ENCODE measurements at regions not wholly inside any gene's neighbourhood (a gene's known extent, or its start where the extent isn't known, plus 50 kb on each side); places are given as distances from the start of the nearest gene placed in this dataset.

- TF ChIP-seq ZBTB21 (tag by site-specific recombination; IDR thresholded peaks at IDR 0.05) (no peak), HOXA7 (CRISPR knock-in tag; IDR thresholded peaks at IDR 0.05; ENCODE audit: borderline replicate concordance) (no peak), ZNF514 (tag by site-specific recombination; IDR thresholded peaks at IDR 0.05) (no peak), ZNF202 (tag by site-specific recombination; IDR thresholded peaks at IDR 0.05; ENCODE audit: borderline replicate concordance) (no peak), KLF16 (tag by site-specific recombination; IDR thresholded peaks at IDR 0.05) (no peak)
These were observed 266.2 kb upstream of the SLC39A10 start (continued) for GRCh38 chr2:195390686-195391321.

GRCh38 chr2:195388028-195388427 lies 269.0 kb upstream of the SLC39A10 start:
- no peak overlapping the region for H3K4me3 ChIP-seq (ENCODE audit: low read depth, low read length)
- no peak overlapping the region for H3K27ac ChIP-seq (ENCODE audit: extremely low read depth, low read depth, low read length)
- ChIA-PET CTCF (no interaction called here), POLR2A (no interaction called here)
- H3K9me3 ChIP-seq (ENCODE audit: control insufficient read depth, insufficient read depth, low read depth, low read length): no peaks in the 10 kb centered on the region
- TF ChIP-seq KLF10 (tag by site-specific recombination; IDR thresholded peaks at IDR 0.05) (no peak), ZNF580 (tag by site-specific recombination; IDR thresholded peaks at IDR 0.05) (no peak), ZNF175 (tag by site-specific recombination; IDR thresholded peaks at IDR 0.05) (no peak), ZNF426 (tag by site-specific recombination; IDR thresholded peaks at IDR 0.05) (no peak)
- TF ChIP-seq, protein P1, sequence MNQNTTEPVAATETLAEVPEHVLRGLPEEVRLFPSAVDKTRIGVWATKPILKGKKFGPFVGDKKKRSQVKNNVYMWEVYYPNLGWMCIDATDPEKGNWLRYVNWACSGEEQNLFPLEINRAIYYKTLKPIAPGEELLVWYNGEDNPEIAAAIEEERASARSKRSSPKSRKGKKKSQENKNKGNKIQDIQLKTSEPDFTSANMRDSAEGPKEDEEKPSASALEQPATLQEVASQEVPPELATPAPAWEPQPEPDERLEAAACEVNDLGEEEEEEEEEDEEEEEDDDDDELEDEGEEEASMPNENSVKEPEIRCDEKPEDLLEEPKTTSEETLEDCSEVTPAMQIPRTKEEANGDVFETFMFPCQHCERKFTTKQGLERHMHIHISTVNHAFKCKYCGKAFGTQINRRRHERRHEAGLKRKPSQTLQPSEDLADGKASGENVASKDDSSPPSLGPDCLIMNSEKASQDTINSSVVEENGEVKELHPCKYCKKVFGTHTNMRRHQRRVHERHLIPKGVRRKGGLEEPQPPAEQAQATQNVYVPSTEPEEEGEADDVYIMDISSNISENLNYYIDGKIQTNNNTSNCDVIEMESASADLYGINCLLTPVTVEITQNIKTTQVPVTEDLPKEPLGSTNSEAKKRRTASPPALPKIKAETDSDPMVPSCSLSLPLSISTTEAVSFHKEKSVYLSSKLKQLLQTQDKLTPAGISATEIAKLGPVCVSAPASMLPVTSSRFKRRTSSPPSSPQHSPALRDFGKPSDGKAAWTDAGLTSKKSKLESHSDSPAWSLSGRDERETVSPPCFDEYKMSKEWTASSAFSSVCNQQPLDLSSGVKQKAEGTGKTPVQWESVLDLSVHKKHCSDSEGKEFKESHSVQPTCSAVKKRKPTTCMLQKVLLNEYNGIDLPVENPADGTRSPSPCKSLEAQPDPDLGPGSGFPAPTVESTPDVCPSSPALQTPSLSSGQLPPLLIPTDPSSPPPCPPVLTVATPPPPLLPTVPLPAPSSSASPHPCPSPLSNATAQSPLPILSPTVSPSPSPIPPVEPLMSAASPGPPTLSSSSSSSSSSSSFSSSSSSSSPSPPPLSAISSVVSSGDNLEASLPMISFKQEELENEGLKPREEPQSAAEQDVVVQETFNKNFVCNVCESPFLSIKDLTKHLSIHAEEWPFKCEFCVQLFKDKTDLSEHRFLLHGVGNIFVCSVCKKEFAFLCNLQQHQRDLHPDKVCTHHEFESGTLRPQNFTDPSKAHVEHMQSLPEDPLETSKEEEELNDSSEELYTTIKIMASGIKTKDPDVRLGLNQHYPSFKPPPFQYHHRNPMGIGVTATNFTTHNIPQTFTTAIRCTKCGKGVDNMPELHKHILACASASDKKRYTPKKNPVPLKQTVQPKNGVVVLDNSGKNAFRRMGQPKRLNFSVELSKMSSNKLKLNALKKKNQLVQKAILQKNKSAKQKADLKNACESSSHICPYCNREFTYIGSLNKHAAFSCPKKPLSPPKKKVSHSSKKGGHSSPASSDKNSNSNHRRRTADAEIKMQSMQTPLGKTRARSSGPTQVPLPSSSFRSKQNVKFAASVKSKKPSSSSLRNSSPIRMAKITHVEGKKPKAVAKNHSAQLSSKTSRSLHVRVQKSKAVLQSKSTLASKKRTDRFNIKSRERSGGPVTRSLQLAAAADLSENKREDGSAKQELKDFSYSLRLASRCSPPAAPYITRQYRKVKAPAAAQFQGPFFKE (tag by site-specific recombination; IDR thresholded peaks at IDR 0.05; ENCODE audit: borderline replicate concordance): no peak
- no peaks in the 10 kb centered on the region for H3K36me3 ChIP-seq (ENCODE audit: control insufficient read depth in 2 of 2, insufficient read depth in 1 of 2, low read length in 2 of 2)
- H3K4me1 ChIP-seq (ENCODE audit: control insufficient read depth, insufficient read depth, low read length): no peaks in the 10 kb centered on the region

- Histone ChIP-seq H3K36me3 (ENCODE audit: control insufficient read depth in 2 of 2, insufficient read depth in 1 of 2, low read length in 2 of 2) (no peaks in the 10 kb centered on the region), H3K27ac (ENCODE audit: extremely low read depth, low read depth, low read length) (no peak overlapping the region), H3K9me3 (ENCODE audit: control insufficient read depth, insufficient read depth, low read depth, low read length) (no peaks in the 10 kb centered on the region), H3K4me3 (ENCODE audit: low read depth, low read length) (no peak overlapping the region), H3K4me1 (ENCODE audit: control insufficient read depth, insufficient read depth, low read length) (no peaks in the 10 kb centered on the region)
- no peak for TF ChIP-seq ZNF354C (tag by site-specific recombination; IDR thresholded peaks at IDR 0.05; ENCODE audit: borderline replicate concordance, low read depth)
- TF ChIP-seq, protein P2, sequence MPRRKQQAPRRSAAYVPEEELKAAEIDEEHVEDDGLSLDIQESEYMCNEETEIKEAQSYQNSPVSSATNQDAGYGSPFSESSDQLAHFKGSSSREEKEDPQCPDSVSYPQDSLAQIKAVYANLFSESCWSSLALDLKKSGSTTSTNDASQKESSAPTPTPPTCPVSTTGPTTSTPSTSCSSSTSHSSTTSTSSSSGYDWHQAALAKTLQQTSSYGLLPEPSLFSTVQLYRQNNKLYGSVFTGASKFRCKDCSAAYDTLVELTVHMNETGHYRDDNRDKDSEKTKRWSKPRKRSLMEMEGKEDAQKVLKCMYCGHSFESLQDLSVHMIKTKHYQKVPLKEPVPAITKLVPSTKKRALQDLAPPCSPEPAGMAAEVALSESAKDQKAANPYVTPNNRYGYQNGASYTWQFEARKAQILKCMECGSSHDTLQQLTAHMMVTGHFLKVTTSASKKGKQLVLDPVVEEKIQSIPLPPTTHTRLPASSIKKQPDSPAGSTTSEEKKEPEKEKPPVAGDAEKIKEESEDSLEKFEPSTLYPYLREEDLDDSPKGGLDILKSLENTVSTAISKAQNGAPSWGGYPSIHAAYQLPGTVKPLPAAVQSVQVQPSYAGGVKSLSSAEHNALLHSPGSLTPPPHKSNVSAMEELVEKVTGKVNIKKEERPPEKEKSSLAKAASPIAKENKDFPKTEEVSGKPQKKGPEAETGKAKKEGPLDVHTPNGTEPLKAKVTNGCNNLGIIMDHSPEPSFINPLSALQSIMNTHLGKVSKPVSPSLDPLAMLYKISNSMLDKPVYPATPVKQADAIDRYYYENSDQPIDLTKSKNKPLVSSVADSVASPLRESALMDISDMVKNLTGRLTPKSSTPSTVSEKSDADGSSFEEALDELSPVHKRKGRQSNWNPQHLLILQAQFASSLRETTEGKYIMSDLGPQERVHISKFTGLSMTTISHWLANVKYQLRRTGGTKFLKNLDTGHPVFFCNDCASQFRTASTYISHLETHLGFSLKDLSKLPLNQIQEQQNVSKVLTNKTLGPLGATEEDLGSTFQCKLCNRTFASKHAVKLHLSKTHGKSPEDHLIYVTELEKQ (tag by site-specific recombination; IDR thresholded peaks at IDR 0.05; ENCODE audit: borderline replicate concordance): no peak
- TF ChIP-seq, protein P3, sequence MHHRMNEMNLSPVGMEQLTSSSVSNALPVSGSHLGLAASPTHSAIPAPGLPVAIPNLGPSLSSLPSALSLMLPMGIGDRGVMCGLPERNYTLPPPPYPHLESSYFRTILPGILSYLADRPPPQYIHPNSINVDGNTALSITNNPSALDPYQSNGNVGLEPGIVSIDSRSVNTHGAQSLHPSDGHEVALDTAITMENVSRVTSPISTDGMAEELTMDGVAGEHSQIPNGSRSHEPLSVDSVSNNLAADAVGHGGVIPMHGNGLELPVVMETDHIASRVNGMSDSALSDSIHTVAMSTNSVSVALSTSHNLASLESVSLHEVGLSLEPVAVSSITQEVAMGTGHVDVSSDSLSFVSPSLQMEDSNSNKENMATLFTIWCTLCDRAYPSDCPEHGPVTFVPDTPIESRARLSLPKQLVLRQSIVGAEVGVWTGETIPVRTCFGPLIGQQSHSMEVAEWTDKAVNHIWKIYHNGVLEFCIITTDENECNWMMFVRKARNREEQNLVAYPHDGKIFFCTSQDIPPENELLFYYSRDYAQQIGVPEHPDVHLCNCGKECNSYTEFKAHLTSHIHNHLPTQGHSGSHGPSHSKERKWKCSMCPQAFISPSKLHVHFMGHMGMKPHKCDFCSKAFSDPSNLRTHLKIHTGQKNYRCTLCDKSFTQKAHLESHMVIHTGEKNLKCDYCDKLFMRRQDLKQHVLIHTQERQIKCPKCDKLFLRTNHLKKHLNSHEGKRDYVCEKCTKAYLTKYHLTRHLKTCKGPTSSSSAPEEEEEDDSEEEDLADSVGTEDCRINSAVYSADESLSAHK (tag by site-specific recombination; IDR thresholded peaks at IDR 0.05): no peak
- TF ChIP-seq KLF16 (tag by site-specific recombination; IDR thresholded peaks at IDR 0.05): no peak
- CTCF ChIA-PET: no interaction called here
- POLR2A ChIA-PET: no interaction called here
These were observed 274.8 kb upstream of the SLC39A10 start for GRCh38 chr2:195382186-195382585.
